Endothelial cell of umbilical vein (primary cell): ENCODE measurements at regions not wholly inside any gene's neighbourhood (a gene's known extent, or its start where the extent isn't known, plus 50 kb on each side); places are given as distances from the start of the nearest gene placed in this dataset.

Experiments
- JUN ChIP-seq: IDR thresholded peaks from 2 replicates; pipeline ENCODE4 v1.6.1; 2011; ENCODE audit warnings: borderline replicate concordance, low read depth; ENCODE audit not compliant: insufficient read length, insufficient read depth
- TF ChIP-seq, protein P1 (sequence below), 2 donors: IDR thresholded peaks; 1 replicate in 1 of 2; 2 replicates in 1 of 2; pipeline ENCODE4 v1.5.1; 2011; ENCODE audit warnings: low read length in 2 of 2, mild to moderate bottlenecking in 2 of 2, moderate library complexity in 2 of 2, control low read depth in 1 of 2, inconsistent platforms in 1 of 2, low read depth in 1 of 2; ENCODE audit not compliant: insufficient read depth in 1 of 2; ENCODE audit errors: extremely low read depth in 1 of 2
- TF ChIP-seq, protein P2 (sequence below): IDR thresholded peaks from 2 replicates; pipeline ENCODE4 v1.6.1; 2011; ENCODE audit not compliant: insufficient read depth, insufficient read length

DNA sequence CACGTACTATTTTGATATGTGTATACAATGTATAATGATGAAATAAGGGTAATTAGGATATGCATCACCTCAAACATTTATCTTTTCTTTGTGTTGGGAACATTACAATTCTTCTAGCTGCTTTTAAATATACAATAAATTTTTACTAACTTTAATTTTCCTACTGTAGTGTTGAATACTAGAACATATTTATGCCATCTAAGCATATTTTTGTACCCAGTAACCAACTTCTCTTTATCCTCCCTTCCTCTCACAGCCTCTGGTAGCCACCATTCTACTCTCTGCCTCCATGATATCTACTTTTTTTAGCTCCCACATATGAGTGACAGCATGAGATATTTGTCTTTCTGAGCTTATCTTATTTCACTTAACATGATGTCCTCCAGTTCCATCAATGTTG lies 468.0 kb downstream of the COL11A1 start:
- TF ChIP-seq, protein P1, sequence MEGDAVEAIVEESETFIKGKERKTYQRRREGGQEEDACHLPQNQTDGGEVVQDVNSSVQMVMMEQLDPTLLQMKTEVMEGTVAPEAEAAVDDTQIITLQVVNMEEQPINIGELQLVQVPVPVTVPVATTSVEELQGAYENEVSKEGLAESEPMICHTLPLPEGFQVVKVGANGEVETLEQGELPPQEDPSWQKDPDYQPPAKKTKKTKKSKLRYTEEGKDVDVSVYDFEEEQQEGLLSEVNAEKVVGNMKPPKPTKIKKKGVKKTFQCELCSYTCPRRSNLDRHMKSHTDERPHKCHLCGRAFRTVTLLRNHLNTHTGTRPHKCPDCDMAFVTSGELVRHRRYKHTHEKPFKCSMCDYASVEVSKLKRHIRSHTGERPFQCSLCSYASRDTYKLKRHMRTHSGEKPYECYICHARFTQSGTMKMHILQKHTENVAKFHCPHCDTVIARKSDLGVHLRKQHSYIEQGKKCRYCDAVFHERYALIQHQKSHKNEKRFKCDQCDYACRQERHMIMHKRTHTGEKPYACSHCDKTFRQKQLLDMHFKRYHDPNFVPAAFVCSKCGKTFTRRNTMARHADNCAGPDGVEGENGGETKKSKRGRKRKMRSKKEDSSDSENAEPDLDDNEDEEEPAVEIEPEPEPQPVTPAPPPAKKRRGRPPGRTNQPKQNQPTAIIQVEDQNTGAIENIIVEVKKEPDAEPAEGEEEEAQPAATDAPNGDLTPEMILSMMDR (IDR thresholded peaks at IDR 0.05; ENCODE audit: extremely low read depth in 1 of 2, insufficient read depth in 1 of 2, low read depth in 1 of 2, low read length in 2 of 2), result no peak
- TF ChIP-seq, protein P2, sequence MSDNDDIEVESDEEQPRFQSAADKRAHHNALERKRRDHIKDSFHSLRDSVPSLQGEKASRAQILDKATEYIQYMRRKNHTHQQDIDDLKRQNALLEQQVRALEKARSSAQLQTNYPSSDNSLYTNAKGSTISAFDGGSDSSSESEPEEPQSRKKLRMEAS, result no peak
- TF ChIP-seq JUN, result no peak
